SK-N-SH treated with all-trans-retinoic acid at 6 μM for 48 hours (cell line): ENCODE measurements at regions not wholly inside any gene's neighbourhood (a gene's known extent, or its start where the extent isn't known, plus 50 kb on each side); places are given as distances from the start of the nearest gene placed in this dataset.

ENCODE experiments used
- CREB5 ChIP-seq: fragments of 250-450 bp; sonication (Bioruptor Pico); IDR thresholded peaks from 2 replicates; pipeline ENCODE4 v1.5.1; 2020; ENCODE audit warnings: low read depth, mild to moderate bottlenecking, moderate library complexity
- CSDC2 ChIP-seq: fragments of 250-450 bp; sonication (Bioruptor Pico); IDR thresholded peaks from 2 replicates; pipeline ENCODE4 v1.5.0; 2020; ENCODE audit warnings: mild to moderate bottlenecking, moderate library complexity
- GLIS3 ChIP-seq: fragments of 250-450 bp; sonication (Bioruptor Pico); IDR thresholded peaks from 2 replicates; pipeline ENCODE4 v1.5.0; 2020; ENCODE audit warnings: mild to moderate bottlenecking, moderate library complexity
- ISL1 ChIP-seq: fragments of 250-450 bp; sonication (Bioruptor Pico); IDR thresholded peaks from 2 replicates; pipeline ENCODE4 v2.1.2; 2022; ENCODE audit warnings: mild to moderate bottlenecking, moderate library complexity
- TCF4 ChIP-seq: fragments of 250-450 bp; sonication (Bioruptor Pico); IDR thresholded peaks from 2 replicates; pipeline ENCODE4 v1.8.0; 2021; ENCODE audit warnings: mild to moderate bottlenecking, moderate library complexity, borderline replicate concordance
- ZC3H10 ChIP-seq: fragments of 250-450 bp; sonication (Bioruptor Pico); IDR thresholded peaks from 2 replicates; pipeline ENCODE4 v1.5.1; 2021; ENCODE audit warnings: mild to moderate bottlenecking, moderate library complexity
- ZFP30 ChIP-seq: fragments of 450-650 bp; formaldehyde crosslinking; IDR thresholded peaks from 2 replicates; pipeline ENCODE4 v1.5.0; 2022; ENCODE audit warnings: mild to moderate bottlenecking, moderate library complexity
- ZNF70 ChIP-seq: fragments of 450-650 bp; formaldehyde crosslinking; IDR thresholded peaks from 2 replicates; pipeline ENCODE4 v1.5.0; 2020; ENCODE audit warnings: mild to moderate bottlenecking, moderate library complexity
- TF ChIP-seq, protein P1 (sequence below): fragments of 250-450 bp; sonication (Bioruptor Pico); IDR thresholded peaks from 2 replicates; pipeline ENCODE4 v1.8.0; 2020; ENCODE audit warnings: mild to moderate bottlenecking, moderate library complexity, borderline replicate concordance
- TF ChIP-seq, protein P2 (sequence below): fragments of 250-450 bp; sonication (Bioruptor Pico); IDR thresholded peaks from 2 replicates; pipeline ENCODE4 v1.8.0; 2021; ENCODE audit warnings: low read depth, mild to moderate bottlenecking, moderate library complexity, borderline replicate concordance

DNA sequence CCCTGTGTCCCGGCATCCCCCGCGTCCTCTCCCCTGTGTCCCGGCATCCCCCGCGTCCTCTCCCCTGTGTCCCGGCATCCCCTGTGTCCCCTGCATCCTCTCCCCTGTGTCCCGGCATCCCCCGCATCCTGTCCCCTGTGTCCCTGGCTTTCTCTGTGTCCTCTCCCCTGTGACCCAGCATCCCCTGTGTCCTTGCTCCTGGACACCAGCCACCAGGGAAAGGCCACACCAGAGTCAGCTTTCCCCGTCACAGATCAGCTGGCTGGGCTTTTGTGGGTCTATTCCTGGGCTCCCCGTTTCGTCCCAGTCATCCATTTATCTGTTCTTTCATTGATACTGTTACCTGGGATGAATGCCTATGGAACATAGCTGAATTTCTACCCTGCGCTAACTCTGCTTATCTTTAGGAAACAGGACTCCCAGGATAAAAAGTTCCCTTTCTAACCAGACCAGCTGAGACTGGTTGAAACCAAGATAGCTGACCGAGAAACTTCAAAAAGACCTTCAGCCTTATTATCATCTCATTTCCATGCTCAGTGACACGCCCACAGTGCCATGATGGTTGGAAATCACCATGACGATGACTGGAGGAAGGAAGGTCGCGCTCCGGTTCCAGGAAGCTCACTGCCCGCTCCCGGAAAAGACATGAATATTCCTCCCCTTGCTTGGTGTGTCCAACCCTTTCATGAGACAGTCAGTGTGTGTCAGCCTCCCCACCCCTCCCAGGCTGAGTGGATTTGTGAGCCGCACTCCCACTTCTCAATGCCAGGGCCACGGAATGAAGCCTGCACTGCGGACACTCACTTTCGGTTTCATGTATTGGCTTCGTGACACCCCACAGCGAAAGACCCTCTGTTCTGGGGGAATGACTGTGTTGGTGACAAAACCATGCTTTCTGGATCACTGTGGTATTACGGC, 276.4 kb upstream of the SFSWAP start:
- TF ChIP-seq, protein P1, sequence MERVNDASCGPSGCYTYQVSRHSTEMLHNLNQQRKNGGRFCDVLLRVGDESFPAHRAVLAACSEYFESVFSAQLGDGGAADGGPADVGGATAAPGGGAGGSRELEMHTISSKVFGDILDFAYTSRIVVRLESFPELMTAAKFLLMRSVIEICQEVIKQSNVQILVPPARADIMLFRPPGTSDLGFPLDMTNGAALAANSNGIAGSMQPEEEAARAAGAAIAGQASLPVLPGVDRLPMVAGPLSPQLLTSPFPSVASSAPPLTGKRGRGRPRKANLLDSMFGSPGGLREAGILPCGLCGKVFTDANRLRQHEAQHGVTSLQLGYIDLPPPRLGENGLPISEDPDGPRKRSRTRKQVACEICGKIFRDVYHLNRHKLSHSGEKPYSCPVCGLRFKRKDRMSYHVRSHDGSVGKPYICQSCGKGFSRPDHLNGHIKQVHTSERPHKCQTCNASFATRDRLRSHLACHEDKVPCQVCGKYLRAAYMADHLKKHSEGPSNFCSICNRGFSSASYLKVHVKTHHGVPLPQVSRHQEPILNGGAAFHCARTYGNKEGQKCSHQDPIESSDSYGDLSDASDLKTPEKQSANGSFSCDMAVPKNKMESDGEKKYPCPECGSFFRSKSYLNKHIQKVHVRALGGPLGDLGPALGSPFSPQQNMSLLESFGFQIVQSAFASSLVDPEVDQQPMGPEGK, result no peak
- TF ChIP-seq ZNF70 (CRISPR knock-in tag), result no peak
- TF ChIP-seq ISL1, result no peak
- no peak for TF ChIP-seq TCF4 (CRISPR knock-in tag)
- no peak for TF ChIP-seq CREB5 (CRISPR knock-in tag)
- TF ChIP-seq, protein P2, sequence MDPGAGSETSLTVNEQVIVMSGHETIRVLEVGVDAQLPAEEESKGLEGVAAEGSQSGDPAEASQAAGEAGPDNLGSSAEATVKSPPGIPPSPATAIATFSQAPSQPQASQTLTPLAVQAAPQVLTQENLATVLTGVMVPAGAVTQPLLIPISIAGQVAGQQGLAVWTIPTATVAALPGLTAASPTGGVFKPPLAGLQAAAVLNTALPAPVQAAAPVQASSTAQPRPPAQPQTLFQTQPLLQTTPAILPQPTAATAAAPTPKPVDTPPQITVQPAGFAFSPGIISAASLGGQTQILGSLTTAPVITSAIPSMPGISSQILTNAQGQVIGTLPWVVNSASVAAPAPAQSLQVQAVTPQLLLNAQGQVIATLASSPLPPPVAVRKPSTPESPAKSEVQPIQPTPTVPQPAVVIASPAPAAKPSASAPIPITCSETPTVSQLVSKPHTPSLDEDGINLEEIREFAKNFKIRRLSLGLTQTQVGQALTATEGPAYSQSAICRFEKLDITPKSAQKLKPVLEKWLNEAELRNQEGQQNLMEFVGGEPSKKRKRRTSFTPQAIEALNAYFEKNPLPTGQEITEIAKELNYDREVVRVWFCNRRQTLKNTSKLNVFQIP, result no peak
- TF ChIP-seq ZC3H10, result no peak
- no peak for TF ChIP-seq ZFP30 (CRISPR knock-in tag)
- TF ChIP-seq GLIS3 (CRISPR knock-in tag), result no peak
- no peak for TF ChIP-seq CSDC2 (CRISPR knock-in tag)
